Esophagus muscularis mucosa (tissue), 4 donors: ENCODE measurements at regions not wholly inside any gene's neighbourhood (a gene's known extent, or its start where the extent isn't known, plus 50 kb on each side); places are given as distances from the start of the nearest gene placed in this dataset.

Experiments
- DNase-seq: peaks from one replicate; pipeline ENCODE4 v3.0.0-alpha.2; 2017; ENCODE audit errors: extremely low spot score
- H3K27ac ChIP-seq, 4 donors: fragments of 200-600 bp; sonication (generic); replicated peaks in 1 of 4; 1 replicate in 3 of 4; 2 replicates in 1 of 4; pipeline ENCODE4 v1.5.1; 2016 to 2019; ENCODE audit warnings: mild to moderate bottlenecking in 1 of 4
- H3K27me3 ChIP-seq, 4 donors: fragments of 200-600 bp; sonication (generic); one replicate each; pipeline versions ENCODE4 v1.5.1 to v1.6.0; 2016 to 2019
- H3K36me3 ChIP-seq, 4 donors: fragments of 200-600 bp; sonication (generic); one replicate each; pipeline ENCODE4 v1.5.1; 2016 to 2019
- H3K4me1 ChIP-seq, 4 donors: fragments of 200-600 bp; sonication (generic); one replicate each; pipeline ENCODE4 v1.5.1; 2016 to 2019
- H3K4me3 ChIP-seq, 4 donors: fragments of 200-600 bp; sonication (generic); 1 replicate in 2 of 4; 2 replicates in 2 of 4; pipeline ENCODE4 v1.5.1; 2016 to 2019; ENCODE audit warnings: mild to moderate bottlenecking in 4 of 4, moderate library complexity in 1 of 4
- H3K9me3 ChIP-seq, 4 donors: fragments of 200-600 bp; sonication (generic); 1 replicate in 3 of 4; 2 replicates in 1 of 4; pipeline ENCODE4 v1.5.1; 2016 to 2019
- CTCF ChIP-seq, 3 experiments: fragments of 200-600 bp in 2 of 3; fragments of 450-650 bp in 1 of 3; sonication (generic) in 2 of 3; IDR thresholded peaks; one replicate each; pipeline ENCODE4 v1.5.1; 2017 to 2019; ENCODE audit warnings: antibody characterized with exemption in 3 of 3, mild to moderate bottlenecking in 2 of 3, moderate library complexity in 1 of 3
- EP300 ChIP-seq: sonication (generic); formaldehyde crosslinking; IDR thresholded peaks from one replicate; pipeline ENCODE4 v1.6.1; 2017; ENCODE audit warnings: antibody characterized with exemption
- POLR2A ChIP-seq: fragments of 450-650 bp; IDR thresholded peaks from one replicate; pipeline ENCODE4 v1.6.1; 2017; ENCODE audit warnings: antibody characterized with exemption, moderate library complexity, mild to moderate bottlenecking, low read depth
- POLR2AphosphoS5 ChIP-seq, 2 donors: sonication (generic); formaldehyde crosslinking; IDR thresholded peaks; one replicate each; pipeline ENCODE4 v1.6.1; 2017; ENCODE audit warnings: antibody characterized with exemption in 2 of 2
- WGBS: methylation state at CpG from one replicate; pipeline ENCODE4 v1.1.5; 2018; 5-methylcytosine and 5-hydroxymethylcytosine counted together
- intact Hi-C: fragments of 100-400 bp; cut with DNase I; formaldehyde crosslinking; loops from one replicate; pipeline ENCODE4 v1.15.1; 2023

- intact Hi-C loops, result no loop called here
- Histone ChIP-seq H3K4me1 (no peaks in the 10 kb centered on the region), H3K9me3 (no peaks in the 10 kb centered on the region), H3K36me3 (no peaks in the 10 kb centered on the region), H3K4me3 (no peak overlapping the region), H3K27ac (no peak overlapping the region), H3K27me3 (no peaks in the 10 kb centered on the region)
- no peak for DNase-seq
- WGBS, result 87% methylated on average over 2 of the region's 2 CpGs
- no peak for TF ChIP-seq EP300
- no peak for TF ChIP-seq CTCF (IDR thresholded peaks at IDR 0.05)
- no peak for TF ChIP-seq POLR2AphosphoS5 (IDR thresholded peaks at IDR 0.05)
- TF ChIP-seq POLR2A, result no peak
Measured at GRCh38 chr4:177092807-177093206, 216.9 kb upstream of the NEIL3 start.

- Histone ChIP-seq H3K4me1 (no peaks in the 10 kb centered on the region), H3K4me3 (no peak overlapping the region), H3K9me3 (no peaks in the 10 kb centered on the region), H3K27me3 (no peaks in the 10 kb centered on the region), H3K27ac (no peak overlapping the region), H3K36me3 (no peaks in the 10 kb centered on the region)
- intact Hi-C loops, result no loop called here
- TF ChIP-seq POLR2AphosphoS5 (IDR thresholded peaks at IDR 0.05) (no peak), POLR2A (no peak), EP300 (no peak), CTCF (IDR thresholded peaks at IDR 0.05) (no peak)
- DNase-seq, result no peak
- WGBS, result 100% methylated on average over 1 of the region's 1 CpG
Measured at GRCh38 chr4:177093964-177094363, 215.7 kb upstream of the NEIL3 start.

- Histone ChIP-seq H3K27me3 (no peaks in the 10 kb centered on the region), H3K4me1 (no peaks in the 10 kb centered on the region), H3K36me3 (no peaks in the 10 kb centered on the region), H3K4me3 (no peak overlapping the region), H3K27ac (no peak overlapping the region), H3K9me3 (no peaks in the 10 kb centered on the region)
- intact Hi-C loops, result no loop called here
- 97% methylated on average over 6 of the region's 6 CpGs for WGBS
- no peak for DNase-seq
- TF ChIP-seq CTCF (IDR thresholded peaks at IDR 0.05), result no peak
- TF ChIP-seq EP300, result no peak
- TF ChIP-seq POLR2A, result no peak
- TF ChIP-seq POLR2AphosphoS5 (IDR thresholded peaks at IDR 0.05), result no peak
Measured at GRCh38 chr4:177097291-177097690, 212.4 kb upstream of the NEIL3 start.

GRCh38 chr4:177099211-177099610, 210.5 kb upstream of the NEIL3 start:
- H3K27ac ChIP-seq, result no peak overlapping the region
- intact Hi-C loops, result no loop called here
- H3K27me3 ChIP-seq, result no peaks in the 10 kb centered on the region
- H3K4me3 ChIP-seq, result no peak overlapping the region
- H3K36me3 ChIP-seq, result no peaks in the 10 kb centered on the region
- WGBS, result 93% methylated on average over 6 of the region's 6 CpGs
- no peaks in the 10 kb centered on the region for H3K9me3 ChIP-seq
- DNase-seq, result no peak
- H3K4me1 ChIP-seq, result no peaks in the 10 kb centered on the region
- TF ChIP-seq EP300 (no peak), CTCF (IDR thresholded peaks at IDR 0.05) (no peak), POLR2A (no peak), POLR2AphosphoS5 (IDR thresholded peaks at IDR 0.05) (no peak)

- Histone ChIP-seq H3K4me3 (no peak overlapping the region), H3K4me1 (no peaks in the 10 kb centered on the region), H3K36me3 (no peaks in the 10 kb centered on the region), H3K27ac (no peak overlapping the region), H3K9me3 (no peaks in the 10 kb centered on the region), H3K27me3 (no peaks in the 10 kb centered on the region)
- WGBS, result 90% methylated on average over 3 of the region's 3 CpGs
- intact Hi-C loops, result no loop called here
- TF ChIP-seq POLR2AphosphoS5 (IDR thresholded peaks at IDR 0.05), result no peak
- TF ChIP-seq POLR2A, result no peak
- no peak for TF ChIP-seq CTCF (IDR thresholded peaks at IDR 0.05)
- no peak for TF ChIP-seq EP300
- no peak for DNase-seq
Measured at GRCh38 chr4:177100307-177100706, 209.4 kb upstream of the NEIL3 start.
